ENCODE measurements at regions not wholly inside any gene's neighbourhood (a gene's known extent, or its start where the extent isn't known, plus 50 kb on each side); places are given as distances from the start of the nearest gene placed in this dataset.

GRCh38 chr9:19941874-19942273 is 153.0 kb upstream of the SLC24A2 start:
- no peak overlapping the region for H3K4me3 ChIP-seq (ENCODE audit: low read depth, low read length)
- no peaks in the 10 kb centered on the region for H3K36me3 ChIP-seq (ENCODE audit: control insufficient read depth in 1 of 2, insufficient read depth in 2 of 2, low read length in 2 of 2)
- no peak overlapping the region for H2AFZ ChIP-seq (ENCODE audit: insufficient read depth, low read length, poor library complexity)
- no peak overlapping the region for H3K4me2 ChIP-seq (ENCODE audit: low read length)
- no peak overlapping the region for H3K14ac ChIP-seq (ENCODE audit: low read length)
- no peak overlapping the region for H4K91ac ChIP-seq (ENCODE audit: low read depth, low read length)
- no peak overlapping the region for H3K27ac ChIP-seq (ENCODE audit: low read depth, low read length)
- H3K9ac ChIP-seq (ENCODE audit: low read length) = no peak overlapping the region
- no peak for DNase-seq
- H2BK120ac ChIP-seq (ENCODE audit: insufficient read depth, low read length, poor library complexity) = no peak overlapping the region
- H2AK5ac ChIP-seq (ENCODE audit: low read length) = no peak overlapping the region
- WGBS (ENCODE audit: extremely low coverage, insufficient coverage, insufficient read length) = no CpG with 5 or more reads among the region's 2 CpGs
- H3K18ac ChIP-seq (ENCODE audit: low read length) = no peak overlapping the region
- no peak overlapping the region for H3K23ac ChIP-seq (ENCODE audit: low read length)
- no peak overlapping the region for H4K12ac ChIP-seq (ENCODE audit: low read depth, low read length)
- H2BK12ac ChIP-seq (ENCODE audit: low read length) = no peak overlapping the region
- H2BK5ac ChIP-seq (ENCODE audit: low read depth, low read length, poor library complexity) = no peak overlapping the region
- no peaks in the 10 kb centered on the region for H3K9me3 ChIP-seq (ENCODE audit: insufficient read depth, low read depth, low read length)
- H3K4ac ChIP-seq (ENCODE audit: low read depth, low read length) = no peak overlapping the region
- no peak overlapping the region for H4K8ac ChIP-seq (ENCODE audit: low read depth, low read length)
- no peaks in the 10 kb centered on the region for H3K4me1 ChIP-seq (ENCODE audit: control insufficient read depth in 1 of 2, insufficient read depth in 2 of 2, low read length in 2 of 2)
- no peaks in the 10 kb centered on the region for H3K79me2 ChIP-seq (ENCODE audit: control insufficient read depth, insufficient read depth, low read length, poor library complexity)
- H3K27me3 ChIP-seq (ENCODE audit: insufficient read depth, low read length) = no peaks in the 10 kb centered on the region
- no peaks in the 10 kb centered on the region for H3K79me1 ChIP-seq (ENCODE audit: low read length)

GRCh38 chr9:19940811-19941535 is 152.1 kb upstream of the SLC24A2 start:
- Histone ChIP-seq H3K18ac (ENCODE audit: low read length) (no peak overlapping the region), H3K14ac (ENCODE audit: low read length) (no peak overlapping the region), H2BK12ac (ENCODE audit: low read length) (no peak overlapping the region), H4K8ac (ENCODE audit: low read depth, low read length) (no peak overlapping the region), H2AFZ (ENCODE audit: insufficient read depth, low read length, poor library complexity) (no peak overlapping the region), H3K4me1 (ENCODE audit: control insufficient read depth in 1 of 2, insufficient read depth in 2 of 2, low read length in 2 of 2) (no peaks in the 10 kb centered on the region), H2BK120ac (ENCODE audit: insufficient read depth, low read length, poor library complexity) (no peak overlapping the region), H3K9me3 (ENCODE audit: insufficient read depth, low read depth, low read length) (no peaks in the 10 kb centered on the region), H3K4ac (ENCODE audit: low read depth, low read length) (no peak overlapping the region), H2AK5ac (ENCODE audit: low read length) (no peak overlapping the region), H3K27ac (ENCODE audit: low read depth, low read length) (no peak overlapping the region), H4K12ac (ENCODE audit: low read depth, low read length) (no peak overlapping the region), H3K23ac (ENCODE audit: low read length) (no peak overlapping the region), H4K91ac (ENCODE audit: low read depth, low read length) (no peak overlapping the region), H3K4me3 (ENCODE audit: low read depth, low read length) (no peak overlapping the region), H3K36me3 (ENCODE audit: control insufficient read depth in 1 of 2, insufficient read depth in 2 of 2, low read length in 2 of 2) (no peaks in the 10 kb centered on the region), H3K27me3 (ENCODE audit: insufficient read depth, low read length) (no peaks in the 10 kb centered on the region), H3K4me2 (ENCODE audit: low read length) (no peak overlapping the region), H2BK5ac (ENCODE audit: low read depth, low read length, poor library complexity) (no peak overlapping the region), H3K79me1 (ENCODE audit: low read length) (no peaks in the 10 kb centered on the region), H3K79me2 (ENCODE audit: control insufficient read depth, insufficient read depth, low read length, poor library complexity) (no peaks in the 10 kb centered on the region), H3K9ac (ENCODE audit: low read length) (no peak overlapping the region)
- no CpG with 5 or more reads among the region's 2 CpGs for WGBS (ENCODE audit: extremely low coverage, insufficient coverage, insufficient read length)
- DNase-seq = no peak

- no peak overlapping the region for H2AK5ac ChIP-seq (ENCODE audit: low read length)
- no peak overlapping the region for H3K4ac ChIP-seq (ENCODE audit: low read depth, low read length)
- no peak overlapping the region for H2BK12ac ChIP-seq (ENCODE audit: low read length)
- H3K4me3 ChIP-seq (ENCODE audit: low read depth, low read length) = no peak overlapping the region
- no peak overlapping the region for H2AFZ ChIP-seq (ENCODE audit: insufficient read depth, low read length, poor library complexity)
- no peak overlapping the region for H4K12ac ChIP-seq (ENCODE audit: low read depth, low read length)
- H3K18ac ChIP-seq (ENCODE audit: low read length) = no peak overlapping the region
- no peaks in the 10 kb centered on the region for H3K9me3 ChIP-seq (ENCODE audit: insufficient read depth, low read depth, low read length)
- H3K4me1 ChIP-seq (ENCODE audit: control insufficient read depth in 1 of 2, insufficient read depth in 2 of 2, low read length in 2 of 2) = no peaks in the 10 kb centered on the region
- no peak overlapping the region for H3K9ac ChIP-seq (ENCODE audit: low read length)
- H3K79me1 ChIP-seq (ENCODE audit: low read length) = no peaks in the 10 kb centered on the region
- WGBS (ENCODE audit: extremely low coverage, insufficient coverage, insufficient read length) = no CpG with 5 or more reads among the region's 5 CpGs
- no peaks in the 10 kb centered on the region for H3K36me3 ChIP-seq (ENCODE audit: control insufficient read depth in 1 of 2, insufficient read depth in 2 of 2, low read length in 2 of 2)
- no peaks in the 10 kb centered on the region for H3K79me2 ChIP-seq (ENCODE audit: control insufficient read depth, insufficient read depth, low read length, poor library complexity)
- H4K8ac ChIP-seq (ENCODE audit: low read depth, low read length) = no peak overlapping the region
- H3K27me3 ChIP-seq (ENCODE audit: insufficient read depth, low read length) = no peaks in the 10 kb centered on the region
- H4K91ac ChIP-seq (ENCODE audit: low read depth, low read length) = no peak overlapping the region
- H2BK5ac ChIP-seq (ENCODE audit: low read depth, low read length, poor library complexity) = no peak overlapping the region
- H3K23ac ChIP-seq (ENCODE audit: low read length) = no peak overlapping the region
- no peak overlapping the region for H3K4me2 ChIP-seq (ENCODE audit: low read length)
- H3K27ac ChIP-seq (ENCODE audit: low read depth, low read length) = no peak overlapping the region
- DNase-seq = no peak
- no peak overlapping the region for H2BK120ac ChIP-seq (ENCODE audit: insufficient read depth, low read length, poor library complexity)
- no peak overlapping the region for H3K14ac ChIP-seq (ENCODE audit: low read length)
Measured at GRCh38 chr9:19939734-19940278, 151.0 kb upstream of the SLC24A2 start.

GRCh38 chr9:19938990-19939733 is 150.3 kb upstream of the SLC24A2 start:
- Histone ChIP-seq H2BK120ac (ENCODE audit: insufficient read depth, low read length, poor library complexity) (no peak overlapping the region), H3K4ac (ENCODE audit: low read depth, low read length) (no peak overlapping the region), H4K91ac (ENCODE audit: low read depth, low read length) (no peak overlapping the region), H3K79me2 (ENCODE audit: control insufficient read depth, insufficient read depth, low read length, poor library complexity) (no peaks in the 10 kb centered on the region), H3K4me3 (ENCODE audit: low read depth, low read length) (no peak overlapping the region), H4K12ac (ENCODE audit: low read depth, low read length) (no peak overlapping the region), H3K9me3 (ENCODE audit: insufficient read depth, low read depth, low read length) (no peaks in the 10 kb centered on the region), H2AK5ac (ENCODE audit: low read length) (no peak overlapping the region), H3K4me2 (ENCODE audit: low read length) (no peak overlapping the region), H3K79me1 (ENCODE audit: low read length) (no peaks in the 10 kb centered on the region), H2AFZ (ENCODE audit: insufficient read depth, low read length, poor library complexity) (no peak overlapping the region), H2BK12ac (ENCODE audit: low read length) (no peak overlapping the region), H3K23ac (ENCODE audit: low read length) (no peak overlapping the region), H3K14ac (ENCODE audit: low read length) (no peak overlapping the region), H3K27me3 (ENCODE audit: insufficient read depth, low read length) (no peaks in the 10 kb centered on the region), H2BK5ac (ENCODE audit: low read depth, low read length, poor library complexity) (no peak overlapping the region), H3K18ac (ENCODE audit: low read length) (no peak overlapping the region), H3K4me1 (ENCODE audit: control insufficient read depth in 1 of 2, insufficient read depth in 2 of 2, low read length in 2 of 2) (peaks cover 2 to 5% of the 10 kb centered on the region in 2 experiments), H3K36me3 (ENCODE audit: control insufficient read depth in 1 of 2, insufficient read depth in 2 of 2, low read length in 2 of 2) (no peaks in the 10 kb centered on the region), H3K27ac (ENCODE audit: low read depth, low read length) (no peak overlapping the region), H3K9ac (ENCODE audit: low read length) (no peak overlapping the region), H4K8ac (ENCODE audit: low read depth, low read length) (no peak overlapping the region)
- DNase-seq = no peak
- no CpG with 5 or more reads among the region's 6 CpGs for WGBS (ENCODE audit: extremely low coverage, insufficient coverage, insufficient read length)

Measured in trophoblast cell (in vitro differentiated cells and primary cell).